Trophoblast cell (in vitro differentiated cells and primary cell): ENCODE measurements at regions not wholly inside any gene's neighbourhood (a gene's known extent, or its start where the extent isn't known, plus 50 kb on each side); places are given as distances from the start of the nearest gene placed in this dataset.

ENCODE experiments used
- DNase-seq, 2 donors: peaks; one replicate each; pipeline ENCODE4 v3.0.0-alpha.2; 2016
- H2AFZ ChIP-seq: 2 replicates; pipeline ENCODE4 v1.6.1; 2013; ENCODE audit warnings: low read length, moderate library complexity, mild to moderate bottlenecking; ENCODE audit not compliant: insufficient read depth, poor library complexity
- H2AK5ac ChIP-seq: 2 replicates; pipeline ENCODE4 v1.6.1; 2013; ENCODE audit warnings: mild to moderate bottlenecking, low read length
- H2BK120ac ChIP-seq: 2 replicates; pipeline ENCODE4 v1.6.1; 2013; ENCODE audit warnings: low read length, mild to moderate bottlenecking, moderate library complexity; ENCODE audit not compliant: insufficient read depth, poor library complexity
- H2BK12ac ChIP-seq: 2 replicates; pipeline ENCODE4 v1.6.1; 2013; ENCODE audit warnings: mild to moderate bottlenecking, low read length, moderate library complexity
- H2BK5ac ChIP-seq: 2 replicates; pipeline ENCODE4 v1.6.1; 2013; ENCODE audit warnings: low read length, low read depth, moderate library complexity, mild to moderate bottlenecking; ENCODE audit not compliant: poor library complexity
- H3K14ac ChIP-seq: 2 replicates; pipeline ENCODE4 v1.6.1; 2013; ENCODE audit warnings: mild to moderate bottlenecking, low read length
- H3K18ac ChIP-seq: 2 replicates; pipeline ENCODE4 v1.6.1; 2013; ENCODE audit warnings: mild to moderate bottlenecking, low read length
- H3K23ac ChIP-seq: 2 replicates; pipeline ENCODE4 v1.6.1; 2013; ENCODE audit warnings: low read length
- H3K27ac ChIP-seq: 2 replicates; pipeline ENCODE4 v1.5.1; 2013; ENCODE audit warnings: low read depth, mild to moderate bottlenecking, inconsistent platforms, low read length, moderate library complexity
- H3K27me3 ChIP-seq: 2 replicates; pipeline ENCODE4 v1.6.1; 2013; ENCODE audit warnings: inconsistent platforms, mild to moderate bottlenecking, low read length, moderate library complexity; ENCODE audit not compliant: insufficient read depth
- H3K36me3 ChIP-seq, 2 experiments: 1 replicate in 1 of 2; 2 replicates in 1 of 2; pipeline ENCODE4 v1.6.1; 2013; ENCODE audit warnings: low read length in 2 of 2, mild to moderate bottlenecking in 2 of 2, moderate library complexity in 1 of 2; ENCODE audit not compliant: insufficient read depth in 2 of 2, control insufficient read depth in 1 of 2
- H3K4ac ChIP-seq: 2 replicates; pipeline ENCODE4 v1.6.1; 2013; ENCODE audit warnings: low read depth, mild to moderate bottlenecking, low read length, moderate library complexity
- H3K4me1 ChIP-seq, 2 experiments: 1 replicate in 1 of 2; 2 replicates in 1 of 2; pipeline ENCODE4 v1.6.1; 2013; ENCODE audit warnings: low read length in 2 of 2, mild to moderate bottlenecking in 2 of 2, moderate library complexity in 1 of 2; ENCODE audit not compliant: insufficient read depth in 2 of 2, control insufficient read depth in 1 of 2
- H3K4me2 ChIP-seq: 2 replicates; pipeline ENCODE4 v1.6.1; 2013; ENCODE audit warnings: inconsistent platforms, mild to moderate bottlenecking, low read length, moderate library complexity
- H3K4me3 ChIP-seq: 2 replicates; pipeline ENCODE4 v1.5.1; 2013; ENCODE audit warnings: mild to moderate bottlenecking, low read depth, low read length, inconsistent platforms
- H3K79me1 ChIP-seq: one replicate; pipeline ENCODE4 v1.6.1; 2013; ENCODE audit warnings: low read length
- H3K79me2 ChIP-seq: 2 replicates; pipeline ENCODE4 v1.6.1; 2013; ENCODE audit warnings: low read length, mild to moderate bottlenecking; ENCODE audit not compliant: control insufficient read depth, insufficient read depth, poor library complexity
- H3K9ac ChIP-seq: 2 replicates; pipeline ENCODE4 v1.6.1; 2013; ENCODE audit warnings: mild to moderate bottlenecking, low read length
- H3K9me3 ChIP-seq: 2 replicates; pipeline ENCODE4 v1.6.1; 2013; ENCODE audit warnings: low read depth, mild to moderate bottlenecking, control low read depth, inconsistent platforms, low read length; ENCODE audit not compliant: insufficient read depth
- H4K12ac ChIP-seq: 2 replicates; pipeline ENCODE4 v1.6.1; 2013; ENCODE audit warnings: low read depth, mild to moderate bottlenecking, low read length, moderate library complexity
- H4K8ac ChIP-seq: 2 replicates; pipeline ENCODE4 v1.6.1; 2013; ENCODE audit warnings: low read depth, mild to moderate bottlenecking, low read length, moderate library complexity
- H4K91ac ChIP-seq: one replicate; pipeline ENCODE4 v1.6.1; 2013; ENCODE audit warnings: low read depth, mild to moderate bottlenecking, low read length, moderate library complexity
- WGBS: extraction: QIAGEN DNeasy Blood & Tissue Kit; methylation state at CpG from one replicate; pipeline ENCODE4 v1.1.7; 2013; ENCODE audit warnings: missing lambda C conversion rate; ENCODE audit not compliant: insufficient read length, insufficient coverage; ENCODE audit errors: extremely low coverage; 5-methylcytosine and 5-hydroxymethylcytosine counted together

GRCh38 chr5:110108520-110108919 lies 418.8 kb downstream of the MAN2A1 start:
- Histone ChIP-seq H3K4ac (no peak overlapping the region), H4K91ac (no peak overlapping the region), H3K4me1 (no peaks in the 10 kb centered on the region), H4K12ac (no peak overlapping the region), H2AK5ac (no peak overlapping the region), H2BK12ac (no peak overlapping the region), H3K4me3 (no peak overlapping the region), H3K14ac (no peak overlapping the region), H3K18ac (no peak overlapping the region), H2BK5ac (no peak overlapping the region), H3K79me1 (no peaks in the 10 kb centered on the region), H3K9me3 (no peaks in the 10 kb centered on the region), H3K79me2 (no peaks in the 10 kb centered on the region), H3K23ac (no peak overlapping the region), H3K27me3 (no peaks in the 10 kb centered on the region), H4K8ac (no peak overlapping the region), H3K27ac (no peak overlapping the region), H3K4me2 (no peak overlapping the region), H3K36me3 (no peaks in the 10 kb centered on the region), H3K9ac (no peak overlapping the region), H2AFZ (no peak overlapping the region), H2BK120ac (no peak overlapping the region)
- no CpG with 5 or more reads among the region's 4 CpGs for WGBS
- DNase-seq, result no peak

GRCh38 chr5:110109667-110110066 lies 419.9 kb downstream of the MAN2A1 start:
- no peak overlapping the region for H4K91ac ChIP-seq
- H3K27ac ChIP-seq, result no peak overlapping the region
- no peak overlapping the region for H3K14ac ChIP-seq
- H2BK5ac ChIP-seq, result no peak overlapping the region
- no peaks in the 10 kb centered on the region for H3K79me2 ChIP-seq
- no peaks in the 10 kb centered on the region for H3K27me3 ChIP-seq
- H3K4me1 ChIP-seq, result no peaks in the 10 kb centered on the region
- no peak overlapping the region for H4K12ac ChIP-seq
- WGBS, result no CpG with 5 or more reads among the region's 3 CpGs
- H2AFZ ChIP-seq, result no peak overlapping the region
- no peak overlapping the region for H3K4me2 ChIP-seq
- no peak overlapping the region for H3K4me3 ChIP-seq
- no peak overlapping the region for H3K9ac ChIP-seq
- H2AK5ac ChIP-seq, result no peak overlapping the region
- H3K18ac ChIP-seq, result no peak overlapping the region
- no peak overlapping the region for H4K8ac ChIP-seq
- no peaks in the 10 kb centered on the region for H3K79me1 ChIP-seq
- no peak overlapping the region for H2BK120ac ChIP-seq
- H3K36me3 ChIP-seq, result no peaks in the 10 kb centered on the region
- H3K4ac ChIP-seq, result no peak overlapping the region
- no peak overlapping the region for H2BK12ac ChIP-seq
- H3K23ac ChIP-seq, result no peak overlapping the region
- H3K9me3 ChIP-seq, result no peaks in the 10 kb centered on the region
- DNase-seq, result no peak

- Histone ChIP-seq H3K14ac (no peak overlapping the region), H3K4me1 (no peaks in the 10 kb centered on the region), H4K91ac (no peak overlapping the region), H2BK5ac (no peak overlapping the region), H4K12ac (no peak overlapping the region), H3K9ac (no peak overlapping the region), H2AK5ac (no peak overlapping the region), H3K4me3 (no peak overlapping the region), H2BK120ac (no peak overlapping the region), H3K36me3 (no peaks in the 10 kb centered on the region), H3K4ac (no peak overlapping the region), H4K8ac (no peak overlapping the region), H2AFZ (no peak overlapping the region), H3K9me3 (no peaks in the 10 kb centered on the region), H3K27ac (no peak overlapping the region), H3K79me2 (no peaks in the 10 kb centered on the region), H3K27me3 (no peaks in the 10 kb centered on the region), H3K23ac (no peak overlapping the region), H3K79me1 (no peaks in the 10 kb centered on the region), H2BK12ac (no peak overlapping the region), H3K4me2 (no peak overlapping the region), H3K18ac (no peak overlapping the region)
- DNase-seq, result no peak
Observed at GRCh38 chr5:110112348-110112747, 422.6 kb downstream of the MAN2A1 start.

GRCh38 chr5:110115503-110115902 lies 425.8 kb downstream of the MAN2A1 start:
- Histone ChIP-seq H2AFZ (no peak overlapping the region), H3K4me2 (no peak overlapping the region), H3K4me1 (no peaks in the 10 kb centered on the region), H3K14ac (no peak overlapping the region), H3K9ac (no peak overlapping the region), H3K4ac (no peak overlapping the region), H3K23ac (no peak overlapping the region), H4K12ac (no peak overlapping the region), H3K27me3 (no peaks in the 10 kb centered on the region), H3K18ac (no peak overlapping the region), H3K4me3 (no peak overlapping the region), H2BK12ac (no peak overlapping the region), H2BK5ac (no peak overlapping the region), H4K8ac (no peak overlapping the region), H3K9me3 (no peaks in the 10 kb centered on the region), H3K36me3 (no peaks in the 10 kb centered on the region), H2AK5ac (no peak overlapping the region), H4K91ac (no peak overlapping the region), H3K79me2 (no peaks in the 10 kb centered on the region), H3K79me1 (no peaks in the 10 kb centered on the region), H3K27ac (no peak overlapping the region), H2BK120ac (no peak overlapping the region)
- no CpG with 5 or more reads among the region's 3 CpGs for WGBS
- DNase-seq, result no peak
